ENCODE measurements at regions not wholly inside any gene's neighbourhood (a gene's known extent, or its start where the extent isn't known, plus 50 kb on each side); places are given as distances from the start of the nearest gene placed in this dataset.

DNA sequence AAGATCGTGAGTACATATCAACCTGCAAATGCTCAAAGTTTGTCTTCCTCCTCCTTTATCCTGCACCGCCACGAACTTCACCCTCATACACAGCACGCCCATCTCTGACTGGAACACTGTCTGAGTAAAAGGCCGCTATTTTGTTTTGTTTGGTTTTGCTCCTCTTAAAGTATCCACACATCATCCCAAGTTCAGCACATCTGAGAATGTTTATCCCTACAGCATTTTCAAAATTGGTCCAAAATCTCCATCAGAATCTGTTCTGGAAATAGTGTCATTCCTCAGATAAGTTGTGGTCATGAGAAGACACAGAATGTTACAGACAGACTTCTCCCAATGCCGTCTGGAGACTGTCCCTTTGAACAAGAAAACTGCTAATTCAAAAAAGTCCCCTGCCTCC is 251.6 kb upstream of the ARID1B start:
- no peak for DNase-seq (ENCODE audit: low read depth)
- H3K4me3 ChIP-seq (replicated peaks; ENCODE audit: low read depth, low read length): no peak overlapping the region
- TF ChIP-seq, protein P1, sequence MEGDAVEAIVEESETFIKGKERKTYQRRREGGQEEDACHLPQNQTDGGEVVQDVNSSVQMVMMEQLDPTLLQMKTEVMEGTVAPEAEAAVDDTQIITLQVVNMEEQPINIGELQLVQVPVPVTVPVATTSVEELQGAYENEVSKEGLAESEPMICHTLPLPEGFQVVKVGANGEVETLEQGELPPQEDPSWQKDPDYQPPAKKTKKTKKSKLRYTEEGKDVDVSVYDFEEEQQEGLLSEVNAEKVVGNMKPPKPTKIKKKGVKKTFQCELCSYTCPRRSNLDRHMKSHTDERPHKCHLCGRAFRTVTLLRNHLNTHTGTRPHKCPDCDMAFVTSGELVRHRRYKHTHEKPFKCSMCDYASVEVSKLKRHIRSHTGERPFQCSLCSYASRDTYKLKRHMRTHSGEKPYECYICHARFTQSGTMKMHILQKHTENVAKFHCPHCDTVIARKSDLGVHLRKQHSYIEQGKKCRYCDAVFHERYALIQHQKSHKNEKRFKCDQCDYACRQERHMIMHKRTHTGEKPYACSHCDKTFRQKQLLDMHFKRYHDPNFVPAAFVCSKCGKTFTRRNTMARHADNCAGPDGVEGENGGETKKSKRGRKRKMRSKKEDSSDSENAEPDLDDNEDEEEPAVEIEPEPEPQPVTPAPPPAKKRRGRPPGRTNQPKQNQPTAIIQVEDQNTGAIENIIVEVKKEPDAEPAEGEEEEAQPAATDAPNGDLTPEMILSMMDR (IDR thresholded peaks at IDR 0.05; ENCODE audit: low read length, missing control alignments): no peak

DNA sequence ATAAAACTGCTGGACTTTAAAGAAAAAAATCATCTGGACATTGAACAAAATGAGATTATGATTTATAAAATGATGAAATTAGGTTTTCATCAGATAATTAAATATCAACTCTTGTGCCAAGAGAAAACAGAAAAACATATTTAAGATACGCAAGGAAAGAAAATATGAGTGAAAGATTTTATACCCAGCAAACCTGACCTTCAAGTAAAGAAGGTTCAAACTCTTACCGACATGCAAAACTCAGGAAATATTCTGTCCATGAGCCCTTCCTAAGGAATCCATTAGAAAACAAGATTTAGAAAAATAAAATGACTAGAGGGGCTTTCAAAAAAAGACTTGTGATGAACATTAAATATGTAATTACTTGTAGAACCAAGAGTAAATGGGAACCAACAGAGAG is 257.2 kb upstream of the ARID1B start:
- no peak overlapping the region for H3K4me3 ChIP-seq (replicated peaks; ENCODE audit: low read depth, low read length)
- TF ChIP-seq, protein P1 (IDR thresholded peaks at IDR 0.05; ENCODE audit: low read length, missing control alignments): no peak
- no peak for DNase-seq (ENCODE audit: low read depth)

DNA sequence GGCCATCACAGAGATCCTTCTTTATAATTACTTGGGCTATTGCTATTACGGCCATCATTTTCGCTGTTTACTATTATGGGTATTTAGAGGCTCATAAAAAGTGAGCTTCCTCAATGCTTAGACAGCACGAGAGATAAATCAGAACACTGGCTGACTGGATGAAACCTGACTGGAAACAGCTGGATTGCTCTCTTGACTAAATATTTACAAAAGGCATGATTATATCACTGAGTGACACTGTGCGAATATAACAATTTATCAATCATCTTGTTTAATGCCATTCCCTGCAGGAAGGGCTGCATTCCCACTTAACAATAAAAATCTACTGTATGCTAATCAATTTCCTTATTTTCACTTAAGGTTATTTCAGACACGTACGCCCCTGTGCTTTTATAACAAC is 260.1 kb upstream of the ARID1B start:
- DNase-seq (ENCODE audit: low read depth): no peak
- H3K4me3 ChIP-seq (replicated peaks; ENCODE audit: low read depth, low read length): no peak overlapping the region
- TF ChIP-seq, protein P1 (IDR thresholded peaks at IDR 0.05; ENCODE audit: low read length, missing control alignments): no peak

DNA sequence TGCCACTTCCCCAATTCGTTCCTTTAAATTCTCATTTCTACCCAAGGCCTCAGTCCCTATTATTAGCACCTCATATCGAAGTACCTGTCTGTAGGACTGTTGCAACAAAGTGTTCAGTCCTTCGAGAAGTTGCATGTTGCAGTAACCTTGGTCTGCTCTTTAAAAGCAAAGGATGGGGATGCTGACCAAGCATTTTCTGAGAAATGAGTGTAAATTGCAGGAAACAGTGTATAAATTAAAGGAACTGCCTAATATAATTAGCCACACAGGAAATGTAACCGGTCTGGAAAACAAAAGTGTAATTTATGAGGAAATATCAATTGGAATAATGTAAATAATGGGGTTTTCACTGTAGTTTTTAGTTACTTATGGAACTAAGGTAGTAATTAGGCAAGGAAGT is 261.9 kb upstream of the ARID1B start:
- DNase-seq (ENCODE audit: low read depth): no peak
- TF ChIP-seq, protein P1 (IDR thresholded peaks at IDR 0.05; ENCODE audit: low read length, missing control alignments): no peak
- H3K4me3 ChIP-seq (replicated peaks; ENCODE audit: low read depth, low read length): no peak overlapping the region

DNA sequence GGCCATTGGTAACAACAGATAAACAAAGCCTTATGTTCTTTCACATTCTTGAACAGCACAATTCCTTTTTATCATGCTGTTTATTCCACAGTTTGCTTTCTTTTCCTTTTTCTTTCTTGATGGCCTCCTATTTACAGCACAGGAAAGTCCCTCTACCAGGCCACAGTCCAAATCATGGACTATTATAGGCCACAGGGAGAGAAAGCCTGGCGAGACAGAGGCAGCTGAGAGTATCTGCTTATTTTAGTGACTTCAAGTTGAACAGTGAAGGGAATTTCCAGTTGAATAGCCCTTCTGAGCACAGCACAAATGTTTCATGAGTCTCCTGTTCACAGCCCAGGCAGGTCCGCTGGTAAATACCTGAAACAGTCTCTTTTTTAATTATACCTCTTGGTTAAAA is 263.7 kb upstream of the ARID1B start:
- H3K4me3 ChIP-seq (replicated peaks; ENCODE audit: low read depth, low read length): no peak overlapping the region
- TF ChIP-seq, protein P1 (IDR thresholded peaks at IDR 0.05; ENCODE audit: low read length, missing control alignments): no peak
- DNase-seq (ENCODE audit: low read depth): no peak

DNA sequence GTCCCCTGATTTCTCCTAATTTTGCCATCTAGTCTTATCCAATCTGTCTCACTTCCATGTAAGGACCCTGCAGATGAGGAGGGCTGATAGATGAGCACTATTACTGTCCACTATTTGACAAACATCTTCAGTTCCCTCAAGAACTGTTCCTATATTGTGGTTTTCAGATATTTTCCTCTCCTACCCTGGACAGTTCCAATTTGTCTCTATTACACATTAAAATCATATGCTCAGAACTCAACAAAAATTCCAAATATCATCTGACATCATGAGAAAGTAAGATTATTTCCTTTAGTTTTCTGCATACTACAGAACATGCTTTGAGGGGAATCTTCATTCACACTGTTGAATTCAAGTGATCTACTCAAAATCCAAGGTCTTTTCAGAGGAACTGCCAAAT is 265.6 kb upstream of the ARID1B start:
- TF ChIP-seq, protein P1 (IDR thresholded peaks at IDR 0.05; ENCODE audit: low read length, missing control alignments): no peak
- no peak overlapping the region for H3K4me3 ChIP-seq (replicated peaks; ENCODE audit: low read depth, low read length)
- no peak for DNase-seq (ENCODE audit: low read depth)

DNA sequence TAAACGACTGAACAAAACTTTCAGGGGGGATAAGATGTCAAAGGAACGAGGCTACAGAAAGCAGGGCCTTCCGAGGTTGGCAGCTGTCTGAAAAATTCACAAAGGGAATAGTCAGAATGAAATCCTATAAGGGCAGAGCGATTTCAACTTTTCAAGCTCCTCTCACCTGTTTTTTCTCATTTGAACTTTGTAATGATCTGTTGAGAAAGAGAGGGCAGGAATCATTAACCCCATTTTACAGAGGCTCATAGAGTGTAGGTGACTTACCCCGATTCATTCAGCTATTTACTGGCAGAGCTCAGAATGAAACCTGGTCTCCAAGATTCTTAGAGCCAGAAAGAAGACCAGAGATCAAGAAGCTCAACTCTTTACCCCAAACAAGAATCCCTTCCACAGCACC is 266.1 kb upstream of the ARID1B start:
- no peak overlapping the region for H3K4me3 ChIP-seq (replicated peaks; ENCODE audit: low read depth, low read length)
- TF ChIP-seq, protein P1 (IDR thresholded peaks at IDR 0.05; ENCODE audit: low read length, missing control alignments): no peak
- DNase-seq (ENCODE audit: low read depth): no peak
